Uterus (tissue), 3 donors: ENCODE measurements at regions not wholly inside any gene's neighbourhood (a gene's known extent, or its start where the extent isn't known, plus 50 kb on each side); places are given as distances from the start of the nearest gene placed in this dataset.

Experiments used
- DNase-seq, 2 donors: peaks; one replicate each; pipeline ENCODE4 v3.0.0-alpha.2; 2019 to 2020
- H3K27ac ChIP-seq, 2 donors: fragments of 200-600 bp; sonication (generic); 1 replicate in 1 of 2; 2 replicates in 1 of 2; pipeline ENCODE4 v1.5.1; 2016 to 2018
- H3K27me3 ChIP-seq, 2 donors: fragments of 200-600 bp; sonication (generic); one replicate each; pipeline ENCODE4 v1.5.1; 2018 to 2019; ENCODE audit warnings: control low read depth in 1 of 2
- H3K36me3 ChIP-seq, 2 donors: fragments of 200-600 bp; sonication (generic); one replicate each; pipeline ENCODE4 v1.5.1; 2019; ENCODE audit warnings: control low read depth in 1 of 2
- H3K4me1 ChIP-seq, 2 donors: fragments of 200-600 bp; sonication (generic); one replicate each; pipeline ENCODE4 v1.5.1; 2018 to 2019; ENCODE audit warnings: control low read depth in 1 of 2
- H3K4me3 ChIP-seq, 2 donors: fragments of 200-600 bp; sonication (generic); 1 replicate in 1 of 2; 2 replicates in 1 of 2; pipeline ENCODE4 v1.5.1; 2018 to 2019; ENCODE audit warnings: mild to moderate bottlenecking in 1 of 2
- H3K9me3 ChIP-seq, 2 donors: fragments of 200-600 bp; sonication (generic); one replicate each; pipeline ENCODE4 v1.5.1; 2019; ENCODE audit warnings: control low read depth in 1 of 2
- CTCF ChIP-seq, 4 experiments: fragments of 200-600 bp in 2 of 4; fragments of 450-650 bp in 2 of 4; sonication (generic) in 2 of 4; IDR thresholded peaks; one replicate each; pipeline ENCODE4 v1.5.1; 2016 to 2019; ENCODE audit warnings: antibody characterized with exemption in 4 of 4, mild to moderate bottlenecking in 2 of 4, moderate library complexity in 1 of 4
- POLR2A ChIP-seq, 2 donors: fragments of 450-650 bp; IDR thresholded peaks; one replicate each; pipeline ENCODE4 v1.6.1; 2016; ENCODE audit warnings: antibody characterized with exemption in 2 of 2, mild to moderate bottlenecking in 1 of 2, moderate library complexity in 1 of 2
- intact Hi-C: fragments of 100-400 bp; cut with DNase I; formaldehyde crosslinking; loops from one replicate; pipeline ENCODE4 v1.15.1; 2023; ENCODE audit warnings: low total_unique reads
- donor health status: DM: yes; HTN: yes; CAD: no.

GRCh38 chr20:22794200-22794599 is 209.8 kb upstream of the FOXA2 start:
- Histone ChIP-seq H3K4me3 (no peak overlapping the region), H3K27me3 (no peaks in the 10 kb centered on the region), H3K4me1 (no peaks in the 10 kb centered on the region), H3K36me3 (no peaks in the 10 kb centered on the region), H3K27ac (no peak overlapping the region), H3K9me3 (no peaks in the 10 kb centered on the region)
- DNase-seq: no peak
- TF ChIP-seq CTCF (IDR thresholded peaks at IDR 0.05) (no peak), POLR2A (IDR thresholded peaks at IDR 0.05) (no peak)
- intact Hi-C loops: no loop called here

GRCh38 chr20:22795433-22795832 is 211.1 kb upstream of the FOXA2 start:
- no peaks in the 10 kb centered on the region for H3K36me3 ChIP-seq
- H3K9me3 ChIP-seq: no peaks in the 10 kb centered on the region
- DNase-seq: no peak
- peak overlapping the region; percentile 69 to 72 for H3K27ac ChIP-seq
- no peak overlapping the region for H3K4me3 ChIP-seq
- TF ChIP-seq CTCF (IDR thresholded peaks at IDR 0.05) (no peak), POLR2A (IDR thresholded peaks at IDR 0.05) (no peak)
- no peaks in the 10 kb centered on the region for H3K4me1 ChIP-seq
- intact Hi-C loops: no loop called here
- H3K27me3 ChIP-seq: no peaks in the 10 kb centered on the region

GRCh38 chr20:22795871-22796270 is 211.5 kb upstream of the FOXA2 start:
- Histone ChIP-seq H3K36me3 (no peaks in the 10 kb centered on the region), H3K9me3 (no peaks in the 10 kb centered on the region), H3K4me1 (no peaks in the 10 kb centered on the region), H3K27me3 (no peaks in the 10 kb centered on the region), H3K27ac (peak overlapping the region; percentile 69 to 72), H3K4me3 (no peak overlapping the region)
- peak; percentile 56 to 78 for DNase-seq
- no peak for TF ChIP-seq POLR2A (IDR thresholded peaks at IDR 0.05)
- intact Hi-C loops: no loop called here

- intact Hi-C loops: no loop called here
- peak overlapping the region; percentile 65 to 72 for H3K27ac ChIP-seq
- DNase-seq: no peak
- H3K4me1 ChIP-seq: no peaks in the 10 kb centered on the region
- no peaks in the 10 kb centered on the region for H3K27me3 ChIP-seq
- H3K4me3 ChIP-seq: no peak overlapping the region
- H3K9me3 ChIP-seq: no peaks in the 10 kb centered on the region
- TF ChIP-seq CTCF (IDR thresholded peaks at IDR 0.05) (no peak), POLR2A (IDR thresholded peaks at IDR 0.05) (no peak)
- H3K36me3 ChIP-seq: no peaks in the 10 kb centered on the region
Measured at GRCh38 chr20:22796469-22797077, 212.2 kb upstream of the FOXA2 start.

GRCh38 chr20:22797103-22797502 is 212.7 kb upstream of the FOXA2 start:
- intact Hi-C loops: no loop called here
- peak overlapping the region; percentile 65 to 72 for H3K27ac ChIP-seq

More at GRCh38 chr20:22797103-22797502, 212.7 kb upstream of the FOXA2 start:
- Histone ChIP-seq H3K9me3 (no peaks in the 10 kb centered on the region), H3K4me3 (no peak overlapping the region), H3K4me1 (no peaks in the 10 kb centered on the region), H3K36me3 (no peaks in the 10 kb centered on the region), H3K27me3 (no peaks in the 10 kb centered on the region)
- TF ChIP-seq CTCF (IDR thresholded peaks at IDR 0.05) (no peak), POLR2A (IDR thresholded peaks at IDR 0.05) (no peak)
- DNase-seq: no peak
